Stimulated activated naive CD8-positive, alpha-beta T cell treated with anti-CD3 and anti-CD28 coated beads, Interleukin-15, amount 100 ng/mL, for 72 hours (primary cell): ENCODE measurements at regions not wholly inside any gene's neighbourhood (a gene's known extent, or its start where the extent isn't known, plus 50 kb on each side); places are given as distances from the start of the nearest gene placed in this dataset.
"Not testable (repeated sequence)": the region's sequence is repeated elsewhere in the genome, so short reads cannot be mapped to it uniquely, and the experiment has no call there.

ENCODE experiments used
- ATAC-seq: fragments of 150-1000 bp; cut with Tn5 transposase; 2 replicates; pipeline ENCODE4 v1.10.0; 2021; ENCODE audit warnings: mild to moderate bottlenecking, moderate library complexity
- DNase-seq, 2 donors: peaks; one replicate each; pipeline ENCODE4 v3.0.0; 2021 to 2022
- H3K27ac Mint-ChIP-seq, 2 donors: one replicate each; pipeline ENCODE4 v1.8.0; 2022; ENCODE audit warnings: mild to moderate bottlenecking in 2 of 2, mixed read lengths in 2 of 2, moderate library complexity in 2 of 2
- H3K27me3 Mint-ChIP-seq: one replicate; pipeline ENCODE4 v1.8.0; 2022; ENCODE audit warnings: mixed read lengths
- H3K4me1 Mint-ChIP-seq: one replicate; pipeline ENCODE4 v1.8.0; 2022; ENCODE audit warnings: mild to moderate bottlenecking, mixed read lengths
- H3K4me3 Mint-ChIP-seq, 2 donors: one replicate each; pipeline ENCODE4 v1.8.0; 2022; ENCODE audit warnings: mild to moderate bottlenecking in 2 of 2, mixed read lengths in 2 of 2, moderate library complexity in 1 of 2
- H3K9me3 Mint-ChIP-seq, 2 donors: one replicate each; pipeline ENCODE4 v1.8.0; 2022; ENCODE audit warnings: mixed read lengths in 2 of 2

- Mint-ChIP-seq H3K4me3 (no peak overlapping the region), H3K4me1 (no peaks in the 10 kb centered on the region), H3K9me3 (no peaks in the 10 kb centered on the region), H3K27ac (no peak overlapping the region), H3K27me3 (no peaks in the 10 kb centered on the region)
- ATAC-seq (no peak), DNase-seq (no peak)
These were observed 844.2 kb downstream of the RAPGEF2 start for GRCh38 chr4:159946983-159947615.

DNA sequence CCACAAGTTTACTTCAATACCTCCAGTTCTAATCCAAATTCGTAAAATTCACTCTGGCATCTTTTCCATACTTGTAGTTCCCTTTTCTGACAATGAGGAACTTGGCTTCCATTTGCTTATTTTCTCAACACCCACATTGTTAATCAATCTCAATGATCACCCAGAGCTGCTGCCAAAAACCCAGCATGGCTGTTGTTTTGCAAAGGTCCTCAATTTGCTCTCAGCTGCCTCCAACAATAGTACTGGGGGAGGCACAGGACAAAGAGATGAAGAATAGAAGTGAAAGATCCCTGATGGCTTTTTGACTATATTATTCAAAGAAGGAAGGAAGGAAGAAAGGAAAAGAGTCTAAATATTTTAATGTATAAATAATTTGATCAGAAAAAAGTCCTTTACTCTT is 847.8 kb downstream of the RAPGEF2 start:
- ATAC-seq, result no peak

GRCh38 chr4:159966746-159967145 is 863.9 kb downstream of the RAPGEF2 start:
- no peak overlapping the region for H3K27ac Mint-ChIP-seq
- DNase-seq (no peak), ATAC-seq (no peak)
- H3K27me3 Mint-ChIP-seq, result no peaks in the 10 kb centered on the region
- H3K9me3 Mint-ChIP-seq, result peaks cover 12 to 16% of the 10 kb centered on the region in 2 donors
- H3K4me3 Mint-ChIP-seq, result no peak overlapping the region
- H3K4me1 Mint-ChIP-seq, result no peaks in the 10 kb centered on the region

More for the DNA sequence above, 847.8 kb downstream of the RAPGEF2 start:
- Mint-ChIP-seq H3K4me3 (no peak overlapping the region), H3K9me3 (no peaks in the 10 kb centered on the region), H3K27ac (no peak overlapping the region), H3K4me1 (no peaks in the 10 kb centered on the region), H3K27me3 (no peaks in the 10 kb centered on the region)
- no peak for DNase-seq

DNA sequence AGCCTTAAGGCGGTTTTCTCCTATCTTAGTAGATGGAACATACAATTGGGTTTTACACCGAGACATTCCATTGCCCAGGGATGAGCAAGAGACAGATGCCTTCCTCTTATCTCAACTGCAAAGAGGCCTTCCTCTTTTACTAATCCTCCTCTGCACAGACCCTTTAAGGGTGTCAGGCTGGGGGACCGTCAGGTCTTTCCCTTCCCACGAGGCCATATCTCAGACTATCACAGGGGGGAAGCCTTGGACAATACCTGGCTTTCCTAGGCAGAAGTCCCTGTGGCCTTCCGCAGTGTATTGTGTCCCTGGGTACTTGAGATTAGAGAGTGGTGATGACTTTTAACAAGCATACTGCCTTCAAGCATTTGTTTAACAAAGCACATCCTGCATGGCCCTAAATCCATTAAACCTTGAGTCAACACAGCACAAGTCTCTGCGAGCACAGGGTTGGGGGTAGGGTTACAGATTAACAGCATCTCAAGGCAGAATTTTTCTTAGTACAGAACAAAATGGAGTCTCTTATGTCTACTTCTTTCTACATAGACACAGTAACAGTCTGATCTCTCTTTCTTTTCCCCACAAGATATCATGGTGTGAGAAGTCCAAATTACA is 874.1 kb downstream of the RAPGEF2 start:
- not testable (repeated sequence) for H3K4me3 Mint-ChIP-seq, H3K27me3 Mint-ChIP-seq, H3K4me1 Mint-ChIP-seq, ATAC-seq, H3K27ac Mint-ChIP-seq, DNase-seq
- peaks cover 0 to 21% of the 10 kb centered on the region in 2 donors for H3K9me3 Mint-ChIP-seq

- no peaks in the 10 kb centered on the region for H3K27me3 Mint-ChIP-seq
- ATAC-seq (no peak), DNase-seq (no peak)
- no peaks in the 10 kb centered on the region for H3K4me1 Mint-ChIP-seq
- peak overlapping the region in 1 of 2 donors; percentile 6 for H3K27ac Mint-ChIP-seq
- peaks cover 0 to 21% of the 10 kb centered on the region in 2 donors for H3K9me3 Mint-ChIP-seq
- no peak overlapping the region for H3K4me3 Mint-ChIP-seq
These were observed 875.2 kb downstream of the RAPGEF2 start for GRCh38 chr4:159977907-159978617.

GRCh38 chr4:159979351-159979750 is 876.5 kb downstream of the RAPGEF2 start:
- DNase-seq (no peak), ATAC-seq (no peak)
- Mint-ChIP-seq H3K9me3 (peaks cover 0 to 21% of the 10 kb centered on the region in 2 donors), H3K4me3 (no peak overlapping the region), H3K27me3 (no peaks in the 10 kb centered on the region), H3K4me1 (no peaks in the 10 kb centered on the region), H3K27ac (no peak overlapping the region)

- Mint-ChIP-seq H3K4me1 (no peaks in the 10 kb centered on the region), H3K27me3 (no peaks in the 10 kb centered on the region), H3K9me3 (peaks cover 0 to 21% of the 10 kb centered on the region in 2 donors), H3K4me3 (no peak overlapping the region), H3K27ac (no peak overlapping the region)
- ATAC-seq (no peak), DNase-seq (no peak)
These were observed 877.1 kb downstream of the RAPGEF2 start for GRCh38 chr4:159979953-159980352.

DNA sequence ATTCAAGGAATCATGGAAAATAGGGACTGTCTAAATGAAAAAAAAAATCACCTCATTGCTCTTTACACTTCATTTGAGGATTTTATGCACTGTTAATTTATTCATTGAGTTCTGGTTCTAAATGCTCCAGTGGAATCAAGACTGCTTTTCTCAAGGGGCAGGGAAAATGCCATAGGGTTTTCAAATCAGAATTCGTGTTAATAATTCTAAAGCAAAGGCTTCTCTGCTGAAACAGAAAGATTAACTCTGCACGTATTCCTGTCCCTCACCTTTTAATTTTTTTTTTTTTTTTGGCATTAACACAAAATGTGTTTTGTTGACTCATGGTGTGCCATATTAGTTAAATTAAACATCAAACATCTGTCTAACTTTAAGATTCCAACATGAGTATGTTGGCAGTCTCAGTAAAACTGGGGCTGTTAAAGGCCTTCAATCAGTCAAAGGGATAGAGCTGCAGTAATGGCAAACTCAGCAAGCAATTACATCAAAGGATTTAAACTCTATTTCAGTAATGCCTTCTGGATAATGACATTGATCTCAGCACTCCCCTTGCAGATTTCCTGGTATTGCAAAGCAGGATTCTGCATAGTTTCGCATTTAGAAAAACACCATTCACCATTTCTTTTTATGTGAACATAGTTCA is 878.1 kb downstream of the RAPGEF2 start:
- Mint-ChIP-seq H3K9me3 (peaks cover 0 to 21% of the 10 kb centered on the region in 2 donors), H3K4me1 (no peaks in the 10 kb centered on the region), H3K27me3 (no peaks in the 10 kb centered on the region), H3K4me3 (no peak overlapping the region), H3K27ac (no peak overlapping the region)
- ATAC-seq (no peak), DNase-seq (no peak)

DNA sequence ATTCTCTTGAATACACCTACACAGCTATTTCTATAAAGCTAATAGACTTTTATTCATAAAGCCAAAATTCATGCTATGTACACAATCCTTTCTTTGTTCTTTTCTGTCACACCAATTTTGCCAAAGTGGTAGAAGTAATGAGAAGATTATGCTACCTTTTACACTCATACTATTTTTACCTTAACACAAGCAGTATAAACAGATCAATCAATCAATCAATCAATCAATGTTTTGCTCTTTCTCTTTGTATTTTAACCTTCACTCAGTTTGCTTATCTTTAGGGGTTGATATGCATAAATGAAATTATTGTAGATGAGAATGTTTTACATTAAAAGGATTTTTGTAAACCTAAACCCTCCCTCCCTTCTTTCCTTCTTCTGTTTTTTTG is 878.6 kb downstream of the RAPGEF2 start:
- Mint-ChIP-seq H3K27ac (no peak overlapping the region), H3K4me1 (no peaks in the 10 kb centered on the region), H3K4me3 (no peak overlapping the region), H3K9me3 (peaks cover 0 to 21% of the 10 kb centered on the region in 2 donors), H3K27me3 (no peaks in the 10 kb centered on the region)
- DNase-seq (no peak), ATAC-seq (no peak)

GRCh38 chr4:159983082-159983481 is 880.2 kb downstream of the RAPGEF2 start:
- Mint-ChIP-seq H3K27me3 (no peaks in the 10 kb centered on the region), H3K4me1 (no peaks in the 10 kb centered on the region), H3K4me3 (no peak overlapping the region), H3K27ac (no peak overlapping the region), H3K9me3 (peaks cover 0 to 8% of the 10 kb centered on the region in 2 donors)
- no peak for ATAC-seq
- DNase-seq, result no peak

- Mint-ChIP-seq H3K27me3 (no peaks in the 10 kb centered on the region), H3K27ac (no peak overlapping the region), H3K4me3 (no peak overlapping the region), H3K9me3 (peaks cover 14 to 21% of the 10 kb centered on the region in 2 donors), H3K4me1 (no peaks in the 10 kb centered on the region)
- ATAC-seq (no peak), DNase-seq (no peak)
These were observed 907.0 kb downstream of the RAPGEF2 start for GRCh38 chr4:160009656-160010493.

DNA sequence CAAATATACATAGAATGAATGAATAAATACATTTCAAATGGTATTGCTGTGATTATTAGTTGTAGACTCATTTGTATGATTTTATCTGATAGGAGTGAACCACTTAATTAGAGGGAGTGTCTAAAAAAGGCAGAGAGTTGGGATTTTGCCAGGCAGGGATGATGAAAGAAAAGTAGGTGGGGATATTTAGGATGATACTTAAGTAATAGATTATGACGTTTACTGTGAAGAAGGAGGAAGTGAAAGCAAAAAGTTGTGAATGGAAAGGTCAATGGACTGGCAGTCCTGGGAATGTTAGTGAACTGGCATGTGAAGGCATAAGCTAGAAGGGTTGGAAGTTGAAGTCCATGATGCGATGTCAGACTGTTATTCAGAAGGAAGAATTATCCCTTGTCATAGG is 917.1 kb downstream of the RAPGEF2 start:
- ATAC-seq (no peak), DNase-seq (no peak)
- no peak overlapping the region for H3K4me3 Mint-ChIP-seq
- H3K27ac Mint-ChIP-seq, result no peak overlapping the region
- no peaks in the 10 kb centered on the region for H3K4me1 Mint-ChIP-seq
- H3K9me3 Mint-ChIP-seq, result peaks cover 20 to 21% of the 10 kb centered on the region in 2 donors
- no peaks in the 10 kb centered on the region for H3K27me3 Mint-ChIP-seq

- H3K4me1 Mint-ChIP-seq, result no peaks in the 10 kb centered on the region
- H3K27me3 Mint-ChIP-seq, result no peaks in the 10 kb centered on the region
- no peak for ATAC-seq
- no peak overlapping the region for H3K4me3 Mint-ChIP-seq
- peaks cover 18 to 20% of the 10 kb centered on the region in 2 donors for H3K9me3 Mint-ChIP-seq
- DNase-seq, result no peak
- H3K27ac Mint-ChIP-seq, result no peak overlapping the region
These were observed 917.9 kb downstream of the RAPGEF2 start for GRCh38 chr4:160020804-160021203.

GRCh38 chr4:160021870-160022269 is 919.0 kb downstream of the RAPGEF2 start:
- no peak for DNase-seq
- Mint-ChIP-seq H3K27me3 (no peaks in the 10 kb centered on the region), H3K9me3 (peaks cover 18 to 25% of the 10 kb centered on the region in 2 donors), H3K4me1 (no peaks in the 10 kb centered on the region), H3K27ac (no peak overlapping the region), H3K4me3 (no peak overlapping the region)
- ATAC-seq, result no peak

- Mint-ChIP-seq H3K4me3 (no peak overlapping the region), H3K27me3 (no peaks in the 10 kb centered on the region), H3K9me3 (peaks cover 0 to 11% of the 10 kb centered on the region in 2 donors), H3K4me1 (no peaks in the 10 kb centered on the region), H3K27ac (no peak overlapping the region)
- DNase-seq (no peak), ATAC-seq (no peak)
These were observed 923.8 kb downstream of the RAPGEF2 start for GRCh38 chr4:160026721-160027120.
